NCI-H1417 treated with DMSO at 0.1 percent for 48 hours (cell line): ENCODE measurements at regions not wholly inside any gene's neighbourhood (a gene's known extent, or its start where the extent isn't known, plus 50 kb on each side); places are given as distances from the start of the nearest gene placed in this dataset.

Experiments
- DNase-seq: peaks from one replicate; lab custom pipeline; 2025; lab: John Stamatoyannopoulos, UW

DNA sequence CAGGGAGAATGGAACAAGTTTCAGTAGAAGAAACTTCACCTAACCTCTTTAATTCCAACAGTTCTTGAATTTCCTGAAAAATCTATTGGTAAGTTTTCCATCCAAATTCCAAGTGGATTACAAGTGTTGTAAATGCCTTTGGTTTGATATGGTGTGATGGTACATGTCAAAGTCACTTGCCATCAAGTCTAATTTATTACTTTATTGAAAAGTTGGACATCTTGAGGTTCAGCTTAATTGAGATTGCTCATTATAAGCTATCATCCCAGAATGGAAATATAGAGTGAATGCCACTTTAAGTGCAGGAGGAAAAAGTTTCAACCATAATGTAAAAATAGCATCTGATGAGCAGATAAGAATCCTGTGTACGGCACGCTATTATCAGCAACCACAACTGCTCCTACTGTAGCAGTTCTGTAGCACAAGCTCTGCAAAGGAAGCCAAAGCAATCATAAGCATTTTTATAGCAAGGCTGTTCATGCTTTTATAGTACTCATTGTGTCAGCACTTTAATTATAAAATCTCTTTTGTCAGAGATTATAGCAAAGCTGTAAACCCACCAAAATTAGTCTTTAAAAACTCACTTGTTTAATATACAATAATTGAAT, 991.8 kb upstream of the PHF14 start:
- DNase-seq: no peak

DNA sequence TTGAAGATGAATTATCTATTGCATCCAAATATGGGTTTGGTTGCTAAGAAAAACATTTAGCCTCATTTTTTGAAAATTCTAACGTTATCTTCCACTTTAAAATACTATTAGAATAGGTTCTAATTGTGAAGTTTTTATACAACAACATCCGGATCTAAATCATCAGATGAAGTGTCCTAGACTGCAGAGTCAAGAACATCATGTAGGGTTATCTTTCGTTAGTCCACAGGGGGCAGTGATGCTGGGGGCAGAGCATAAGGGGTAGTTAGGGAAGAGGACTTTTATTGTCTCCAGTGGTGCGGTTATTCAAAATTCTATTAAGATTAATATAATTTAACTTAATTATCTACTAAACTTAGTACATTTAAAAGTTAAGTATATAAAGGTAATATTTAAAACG, 990.6 kb upstream of the PHF14 start:
- DNase-seq: no peak

DNA sequence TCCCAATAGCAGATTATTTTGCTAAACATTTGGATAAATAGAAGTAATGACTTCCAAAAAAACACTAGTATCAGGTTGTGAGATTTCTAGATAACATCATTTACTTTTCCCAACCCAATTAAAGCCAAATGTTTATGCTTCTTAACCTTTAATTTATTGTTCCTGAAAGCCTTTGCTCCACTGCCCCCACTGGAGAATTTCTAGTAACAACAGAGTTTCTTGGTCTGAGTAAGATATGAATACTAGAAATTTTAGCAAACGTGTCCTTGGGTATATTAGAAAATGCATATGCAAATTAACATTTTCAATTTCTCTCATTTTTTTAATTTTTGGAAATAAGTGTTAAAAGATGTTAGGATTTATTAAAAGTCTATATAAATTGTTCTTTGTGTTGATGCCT, 958.0 kb upstream of the PHF14 start:
- no peak for DNase-seq

DNA sequence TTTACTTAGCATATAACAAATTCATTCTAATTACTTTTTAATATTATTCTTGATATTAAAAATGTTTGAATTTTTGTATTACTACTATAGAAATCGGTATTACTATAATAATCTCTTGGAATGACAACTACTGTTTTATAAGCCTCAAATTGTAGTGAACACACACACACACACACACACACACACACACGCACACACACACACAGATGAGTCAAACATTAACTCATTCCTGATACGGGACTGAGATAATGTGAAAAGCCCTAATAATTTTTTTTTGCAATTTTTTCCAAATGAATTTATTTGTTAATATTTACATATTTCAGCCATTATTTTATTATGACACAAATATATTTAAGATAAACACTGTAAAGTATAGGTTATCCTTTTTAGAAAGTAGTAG, 951.2 kb upstream of the PHF14 start:
- no peak for DNase-seq

DNA sequence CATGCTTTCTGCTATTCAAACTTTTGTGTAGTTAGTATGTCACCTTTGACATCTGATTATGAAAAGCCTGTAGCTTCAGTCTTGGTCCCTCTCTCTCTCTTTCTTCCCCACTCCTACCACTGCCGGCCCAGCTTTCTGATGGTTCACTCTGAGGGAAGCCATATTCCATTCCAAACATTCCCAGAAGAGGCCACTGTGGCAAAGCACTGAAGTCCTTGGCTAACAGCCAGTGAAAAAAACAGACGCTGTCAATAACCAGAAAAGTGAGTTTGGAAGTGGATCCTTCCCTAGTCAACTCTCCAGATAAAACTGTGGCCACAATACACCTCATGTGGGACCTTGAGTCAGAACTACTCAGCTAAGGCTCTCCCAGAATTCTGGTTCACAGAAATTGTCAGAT, 950.7 kb upstream of the PHF14 start:
- DNase-seq: no peak

DNA sequence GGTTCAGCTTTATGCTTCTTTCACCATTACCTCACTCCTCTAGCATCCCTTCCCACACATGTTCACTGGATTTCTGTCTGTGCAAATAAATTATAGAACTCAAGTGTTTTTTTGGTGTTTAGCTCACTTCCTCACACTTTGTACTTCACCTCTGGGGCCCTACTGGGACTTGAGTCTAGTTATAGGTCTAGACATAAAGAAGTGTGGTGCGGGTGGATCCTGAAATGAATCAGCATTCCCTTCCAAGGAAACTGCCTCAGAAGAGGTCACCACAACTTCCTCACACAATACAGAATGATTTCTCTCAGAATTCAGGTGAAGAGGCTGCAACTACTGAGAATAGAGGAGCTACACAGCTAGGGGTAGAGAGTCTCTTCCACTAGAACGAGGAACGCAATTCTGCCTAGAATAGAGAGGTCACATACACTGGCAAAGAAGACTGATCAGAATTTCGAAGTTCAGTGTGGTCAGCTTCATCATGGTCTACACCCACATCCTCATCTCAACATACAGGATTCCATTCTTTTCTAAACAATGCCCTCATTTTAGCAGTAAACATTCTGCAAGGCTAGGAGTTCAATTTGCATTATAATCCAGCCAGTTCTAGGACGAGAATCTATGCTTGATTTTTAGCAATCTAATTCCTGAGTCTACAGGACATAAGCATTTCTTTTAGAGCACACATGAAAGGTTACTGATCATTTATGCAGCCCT, 938.7 kb upstream of the PHF14 start:
- DNase-seq: no peak

DNA sequence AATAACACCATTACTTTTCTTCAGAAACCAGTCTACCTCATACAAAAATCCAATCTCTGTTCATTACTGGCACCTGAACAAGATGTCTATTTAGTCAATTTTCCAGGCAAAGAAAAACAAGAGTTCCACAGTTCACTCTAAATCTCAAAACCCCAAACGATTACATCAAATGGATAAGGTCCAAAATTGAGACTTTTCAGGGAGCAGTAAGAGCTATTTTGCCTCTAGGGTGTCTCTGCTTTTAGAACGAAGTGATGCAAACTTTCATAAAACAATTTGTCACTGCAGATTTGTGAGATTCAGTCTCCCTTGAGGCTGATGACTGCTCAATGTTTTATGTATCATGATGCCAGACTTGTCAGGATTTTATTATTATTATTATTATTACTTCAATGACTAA, 937.0 kb upstream of the PHF14 start:
- no peak for DNase-seq

DNA sequence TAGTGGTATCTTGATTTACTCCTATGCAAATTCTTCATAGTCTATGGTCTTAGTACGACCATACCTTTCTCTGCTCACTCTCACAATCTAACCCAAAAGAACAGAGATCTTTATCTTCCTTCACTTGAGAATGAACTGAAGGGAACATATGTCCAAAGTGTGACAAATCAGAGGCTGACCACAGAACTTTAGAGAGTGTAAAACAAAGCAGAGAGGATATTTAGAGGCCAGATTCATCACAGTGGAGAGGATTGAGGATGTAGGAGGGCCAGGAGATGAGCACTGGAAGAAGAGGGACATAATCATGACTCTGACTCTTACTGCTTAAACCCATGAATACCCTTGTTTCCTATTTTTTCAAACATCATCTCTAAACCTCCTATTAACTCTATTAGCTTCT, 935.3 kb upstream of the PHF14 start:
- no peak for DNase-seq

DNA sequence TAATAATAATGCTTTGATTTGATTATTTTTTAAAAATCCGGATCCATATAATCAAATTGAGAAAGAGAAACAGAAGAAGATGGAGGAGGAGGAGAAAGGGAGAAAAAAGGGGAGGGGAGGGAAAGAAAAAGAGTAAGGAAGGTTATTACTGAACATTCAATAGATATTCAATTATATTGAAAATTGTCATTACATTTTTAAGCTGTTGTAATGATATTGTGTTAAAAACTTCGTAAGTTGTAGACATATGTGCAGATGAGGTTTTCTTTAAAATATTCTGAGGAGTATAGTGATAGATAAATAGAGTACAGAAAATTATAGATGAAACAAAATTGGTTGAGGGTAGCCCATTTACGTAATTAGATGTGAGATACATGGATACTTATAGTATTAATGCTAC, 933.0 kb upstream of the PHF14 start:
- no peak for DNase-seq

DNA sequence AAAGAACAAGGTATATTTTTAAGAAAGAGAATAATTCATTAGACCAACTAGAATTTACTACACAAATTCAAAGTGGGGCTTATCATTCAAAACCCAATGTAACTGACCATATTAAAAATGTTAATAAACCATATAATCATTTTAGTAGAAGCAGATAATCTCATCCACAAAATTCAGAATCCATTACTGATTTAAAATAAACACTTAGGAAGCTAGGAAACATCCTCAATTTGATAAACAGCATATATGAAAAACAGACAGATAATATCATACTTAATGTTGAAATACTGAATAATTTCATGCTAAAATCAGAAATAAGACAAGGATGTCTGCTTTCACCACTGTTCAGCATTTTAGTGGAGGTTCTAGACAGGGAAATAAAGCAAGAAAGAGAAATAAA, 902.8 kb upstream of the PHF14 start:
- DNase-seq: no peak

DNA sequence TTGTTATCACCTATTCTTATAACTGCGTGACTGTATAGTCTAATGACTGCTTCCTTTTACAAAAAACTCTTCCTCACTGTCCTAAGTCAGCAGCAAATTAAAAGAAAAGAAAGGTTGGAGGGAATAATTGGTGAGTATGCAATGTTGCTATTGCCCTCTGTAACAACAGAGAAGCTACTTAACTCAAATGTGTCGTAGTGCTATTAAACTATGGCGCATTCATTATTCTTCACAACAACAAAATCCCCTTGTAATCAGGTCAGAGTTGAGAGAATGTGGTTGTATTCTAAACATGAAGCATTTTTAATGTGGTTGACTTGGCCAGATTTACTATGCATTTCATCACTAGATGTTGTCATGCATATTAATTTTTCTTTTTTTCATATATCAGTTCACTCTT, 897.8 kb upstream of the PHF14 start:
- DNase-seq: no peak

DNA sequence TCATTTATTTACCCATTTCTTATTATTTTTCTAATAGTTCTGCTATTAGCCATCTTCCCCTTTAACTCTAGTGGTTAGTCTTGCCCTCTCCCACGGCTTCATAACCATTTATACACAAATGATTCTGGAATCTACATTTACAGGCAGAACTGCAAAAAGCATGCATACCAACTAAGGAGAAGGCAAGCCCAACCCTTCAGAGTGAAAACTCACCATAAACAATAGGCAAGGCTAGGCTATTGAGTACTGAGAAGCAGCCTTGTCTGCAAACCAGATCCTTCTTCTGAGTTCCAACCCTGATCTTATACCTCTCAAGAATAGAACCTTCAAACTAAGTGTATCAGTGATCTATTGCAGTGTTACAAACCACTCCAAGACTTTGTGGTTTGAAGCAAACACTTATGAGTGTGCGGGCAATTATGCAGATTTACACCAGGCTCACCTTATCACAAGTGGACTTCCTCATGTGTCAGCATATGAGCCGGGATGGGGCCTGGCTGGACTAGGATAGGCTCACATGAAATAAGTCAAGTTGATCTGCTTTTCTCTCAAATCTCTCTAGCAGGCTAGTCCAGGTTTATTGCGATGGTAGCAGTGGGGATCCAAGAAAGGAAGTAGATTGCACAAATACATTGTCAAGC, 896.9 kb upstream of the PHF14 start:
- no peak for DNase-seq

DNA sequence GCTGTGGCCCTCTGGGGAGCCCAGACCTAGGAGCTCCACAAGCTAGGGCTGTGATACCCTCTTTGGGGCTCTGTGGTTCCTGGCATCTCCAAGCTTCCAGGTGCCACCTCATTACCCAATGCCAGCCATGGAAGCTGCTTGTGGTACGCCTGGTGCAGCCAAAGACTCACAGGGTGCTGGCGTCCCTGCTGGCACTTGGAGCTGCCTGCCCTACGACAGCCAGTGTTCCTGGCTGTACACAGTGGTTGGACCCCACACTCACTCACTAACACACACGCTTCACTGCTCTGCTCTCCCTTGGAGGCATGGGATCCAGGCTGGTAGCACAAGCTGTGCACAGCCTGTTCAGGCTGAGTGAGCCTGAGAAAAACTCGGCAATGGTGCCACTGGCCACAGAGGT, 894.1 kb upstream of the PHF14 start:
- DNase-seq: no peak

DNA sequence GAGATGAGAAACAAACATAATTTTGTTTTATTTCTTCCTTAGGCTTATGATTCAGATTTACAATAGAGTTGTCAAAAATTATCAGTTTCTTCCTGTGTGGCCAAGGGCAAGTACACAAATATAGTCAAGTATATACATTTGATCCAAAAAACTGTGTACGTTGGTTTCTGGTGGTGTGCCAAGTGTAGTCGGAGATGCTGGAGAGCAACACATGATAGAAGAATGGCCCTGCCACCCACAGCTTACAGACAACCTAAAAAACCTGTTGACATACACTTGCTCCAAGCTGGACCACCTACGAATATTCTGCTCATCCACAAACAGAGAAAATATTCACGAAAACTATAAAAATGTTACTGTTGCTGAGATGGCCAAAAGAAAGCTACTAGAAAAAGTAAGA, 890.8 kb upstream of the PHF14 start:
- DNase-seq: no peak

DNA sequence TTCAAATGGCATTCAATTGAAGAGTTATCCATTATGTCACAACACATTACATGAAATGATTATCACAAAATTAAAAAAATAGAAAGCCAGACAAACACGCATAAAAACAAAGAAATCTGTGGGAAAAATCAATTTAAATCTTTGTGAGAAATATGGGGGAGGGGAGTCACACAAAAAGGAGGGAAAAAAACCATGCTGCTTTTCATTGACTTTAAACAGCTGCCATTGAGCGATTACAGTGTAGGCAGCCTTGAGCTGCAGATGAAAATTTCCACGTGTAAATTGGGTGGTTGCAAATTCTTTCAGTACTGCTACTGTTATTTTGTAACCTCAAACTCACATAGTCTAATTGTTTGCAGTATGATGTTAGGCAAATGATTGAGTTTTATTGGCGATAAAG, 889.9 kb upstream of the PHF14 start:
- DNase-seq: no peak

DNA sequence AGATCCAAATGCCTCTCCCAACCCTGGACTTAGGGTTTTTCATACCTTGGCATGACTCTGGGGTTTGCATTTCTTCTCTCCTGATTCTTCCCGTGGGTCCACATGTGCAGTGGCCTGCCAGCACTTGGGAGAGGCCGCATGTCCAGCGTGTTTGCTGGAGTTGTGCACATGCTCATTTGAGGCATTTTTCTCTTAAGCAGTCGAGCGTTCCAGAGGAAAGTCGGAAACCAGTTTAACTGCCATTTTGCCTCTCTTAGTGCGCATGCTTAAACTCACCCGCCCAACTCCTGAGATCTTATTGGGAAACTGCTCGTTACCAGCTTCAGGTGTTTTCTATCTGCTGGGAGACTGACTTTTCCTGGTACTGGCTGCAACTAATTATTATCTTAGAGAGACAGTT, 888.4 kb upstream of the PHF14 start:
- DNase-seq: no peak

DNA sequence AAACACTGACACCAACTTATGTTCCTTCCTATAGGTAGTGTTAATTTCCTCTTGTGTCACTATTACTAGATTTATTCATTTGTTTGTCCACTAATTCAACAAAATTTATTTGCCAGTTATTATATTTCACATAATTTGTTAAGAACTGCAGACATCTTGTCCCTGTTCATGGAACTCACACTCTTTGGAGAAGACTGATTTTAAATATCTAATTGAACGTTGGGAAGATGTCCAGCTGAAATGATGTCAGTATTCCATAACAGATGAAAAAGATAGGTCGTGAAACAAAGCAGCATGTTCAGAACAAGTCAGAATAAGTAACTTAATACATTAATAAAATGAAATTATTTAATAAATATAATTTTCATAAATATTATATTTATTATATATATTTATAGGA, 873.1 kb upstream of the PHF14 start:
- no peak for DNase-seq

DNA sequence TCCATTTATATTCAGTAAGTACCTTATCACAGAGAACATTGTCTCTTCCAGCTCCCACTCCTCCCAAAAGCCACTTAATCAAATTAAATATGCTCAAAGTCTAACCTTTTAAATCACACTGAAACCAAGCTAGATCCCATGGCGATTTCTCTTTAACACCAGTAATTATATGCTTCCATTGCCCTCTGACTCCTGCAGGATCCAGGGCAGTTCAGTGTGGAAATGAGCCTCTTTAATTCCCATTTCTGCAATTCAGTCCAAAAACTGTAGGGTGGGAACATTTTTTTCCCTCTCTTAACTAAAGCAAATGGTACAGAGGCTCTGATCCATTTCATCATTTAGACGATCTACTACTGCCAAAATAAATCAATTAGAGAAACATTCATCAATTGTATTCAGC, 872.3 kb upstream of the PHF14 start:
- DNase-seq: no peak

DNA sequence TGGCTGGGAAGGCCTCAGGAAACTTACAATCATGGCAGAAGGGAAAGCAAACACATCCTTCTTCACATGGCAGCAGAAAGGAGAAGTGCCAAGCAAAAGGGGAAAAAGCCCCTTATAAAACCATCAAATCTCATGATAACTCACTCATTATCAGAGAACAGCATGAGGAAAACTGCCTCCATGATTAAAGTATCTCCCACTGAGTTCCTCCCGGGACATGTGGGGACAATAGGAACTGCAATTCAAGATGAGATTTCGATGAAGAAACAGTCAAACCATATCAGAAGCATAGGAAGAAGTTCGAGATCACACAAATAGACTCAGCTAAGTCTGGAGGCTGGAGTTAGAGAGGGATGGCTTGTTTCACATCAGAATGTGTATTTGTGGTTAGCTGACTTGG, 869.4 kb upstream of the PHF14 start:
- DNase-seq: no peak

DNA sequence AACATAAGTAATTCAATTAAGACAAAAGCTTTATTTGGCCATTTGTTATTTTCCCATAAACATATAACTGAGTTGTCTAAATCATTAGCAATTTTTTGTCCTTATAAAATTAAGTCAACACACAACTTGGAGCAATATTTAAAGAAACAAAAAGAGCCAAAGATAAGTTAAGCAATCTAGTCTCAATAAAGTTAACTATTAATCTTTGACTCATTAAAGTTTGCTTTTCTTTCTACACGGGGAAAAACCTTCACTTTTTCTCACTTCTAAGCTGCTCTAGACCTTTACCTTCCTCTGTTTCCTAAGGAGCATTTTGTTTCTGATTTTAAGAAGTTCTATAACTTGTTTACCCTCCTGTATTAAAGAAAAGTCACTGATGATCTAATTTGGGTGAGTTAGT, 867.1 kb upstream of the PHF14 start:
- no peak for DNase-seq

DNA sequence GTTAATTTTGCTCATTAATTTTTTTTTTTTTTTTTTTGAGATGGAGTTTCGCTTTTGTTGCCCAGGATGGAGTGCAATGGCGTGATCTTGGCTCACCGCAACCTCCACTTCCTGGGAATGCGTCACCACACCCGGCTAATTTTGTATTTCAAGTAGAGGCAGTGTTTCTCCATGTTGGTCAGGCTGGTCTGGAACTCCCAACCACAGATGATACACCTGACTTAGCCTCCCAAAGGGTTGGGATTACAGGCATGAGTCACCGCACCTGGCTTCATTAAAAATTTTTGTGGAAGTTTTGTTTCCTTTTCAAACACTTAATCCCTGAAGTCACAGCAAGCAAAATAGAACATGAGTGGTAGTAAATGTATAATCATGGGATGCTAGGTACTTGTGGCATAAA, 857.2 kb upstream of the PHF14 start:
- DNase-seq: no peak

DNA sequence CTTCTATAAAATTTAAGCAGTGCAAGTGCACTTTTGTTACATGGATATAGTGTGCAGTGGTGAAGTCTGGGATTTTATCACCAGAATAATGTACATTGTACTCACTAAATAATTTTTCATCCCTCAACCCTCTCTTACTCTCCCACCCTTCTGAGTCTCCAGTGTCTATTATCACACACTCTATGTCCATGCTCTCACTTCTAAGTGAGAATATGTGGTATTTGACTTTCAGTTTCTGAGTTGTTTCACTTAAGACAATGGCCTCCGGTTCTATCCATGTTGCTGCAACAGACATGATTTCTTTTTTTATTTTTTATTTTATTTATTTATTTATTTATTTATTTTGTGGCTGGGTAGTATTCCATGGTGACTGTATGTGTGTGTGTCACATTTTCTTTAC, 855.9 kb upstream of the PHF14 start:
- no peak for DNase-seq

DNA sequence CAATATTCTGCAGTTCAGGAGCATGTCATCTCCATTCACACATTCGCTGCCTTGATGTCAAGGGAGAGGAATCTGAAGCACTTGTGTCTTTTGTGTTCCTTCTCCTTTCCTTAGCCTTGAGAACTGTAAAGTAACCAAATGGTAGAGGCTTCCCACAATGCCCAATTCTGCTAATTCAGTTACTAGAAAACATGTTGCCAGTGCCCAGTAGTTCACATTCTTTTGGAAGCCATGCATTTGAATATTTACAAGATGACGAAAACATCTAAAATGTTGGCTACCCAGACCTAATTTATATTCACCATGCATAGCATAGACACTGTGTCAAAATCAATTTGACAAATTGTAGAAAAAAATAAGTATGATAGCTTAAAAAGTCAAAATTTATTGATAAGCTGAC, 852.7 kb upstream of the PHF14 start:
- no peak for DNase-seq

DNA sequence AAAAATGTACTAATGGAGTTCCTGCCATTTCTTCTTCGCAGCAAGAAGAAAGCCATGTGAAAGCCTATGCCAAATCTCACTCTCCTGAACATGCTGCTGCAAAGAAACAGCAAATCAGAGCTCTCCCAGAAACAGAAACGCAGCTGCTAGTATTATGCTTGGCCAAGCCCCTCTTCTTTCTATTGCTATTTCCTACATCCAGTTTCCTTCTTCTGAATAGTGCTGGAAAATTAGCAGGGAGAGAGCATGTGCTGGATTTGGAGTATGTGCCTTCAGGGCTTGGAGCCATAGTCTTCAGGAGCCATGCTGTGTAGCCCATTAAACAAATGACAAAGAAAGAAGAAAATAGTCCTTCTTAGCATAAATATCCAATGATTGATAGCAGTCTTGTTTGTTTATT, 852.0 kb upstream of the PHF14 start:
- peak; percentile 71 for DNase-seq
